Muscle of arm (tissue), 1 donor: ENCODE measurements at regions not wholly inside any gene's neighbourhood (a gene's known extent, or its start where the extent isn't known, plus 50 kb on each side); places are given as distances from the start of the nearest gene placed in this dataset.

ENCODE experiments used
- DNase-seq: peaks from one replicate; pipeline ENCODE4 v3.0.0-alpha.2; 2013

GRCh38 chr10:35693800-35694199, 51.7 kb upstream of the FZD8 start:
- DNase-seq: no peak
